Medulla oblongata (tissue), 1 donor: ENCODE measurements at regions not wholly inside any gene's neighbourhood (a gene's known extent, or its start where the extent isn't known, plus 50 kb on each side); places are given as distances from the start of the nearest gene placed in this dataset.

Experiments used
- DNase-seq: peaks from one replicate; pipeline ENCODE4 v3.0.0-alpha.2; 2015; ENCODE audit errors: extremely low spot score

DNA sequence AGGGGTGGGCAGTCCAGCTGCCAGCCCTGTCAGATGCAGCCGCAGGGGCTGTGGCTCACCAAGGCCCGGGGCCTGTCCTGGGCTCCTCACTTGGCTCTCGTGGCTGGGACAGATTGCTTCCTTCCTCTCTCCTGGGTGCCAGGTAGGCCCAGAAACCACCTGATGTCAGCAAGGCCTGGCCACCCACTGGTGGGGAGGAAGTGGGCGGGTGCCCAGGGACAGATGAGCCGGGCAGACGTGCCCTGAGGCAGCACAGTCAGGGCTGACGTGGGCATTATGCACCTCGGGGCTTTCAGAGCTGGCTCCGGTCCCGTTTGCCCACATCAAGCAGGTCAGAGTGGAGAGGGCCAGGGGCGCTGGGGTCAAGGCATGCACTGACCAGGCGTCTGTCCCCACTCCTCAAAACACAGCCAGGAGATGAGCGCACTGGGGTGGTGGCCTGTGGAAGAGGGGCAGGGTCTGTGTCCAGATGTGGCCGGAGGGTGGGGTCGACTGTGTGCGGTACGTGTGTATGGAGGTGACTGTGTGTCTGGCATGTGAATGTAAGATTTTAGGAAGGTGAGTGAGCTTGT lies 133.2 kb upstream of the PTPN1 start:
- DNase-seq: no peak

DNA sequence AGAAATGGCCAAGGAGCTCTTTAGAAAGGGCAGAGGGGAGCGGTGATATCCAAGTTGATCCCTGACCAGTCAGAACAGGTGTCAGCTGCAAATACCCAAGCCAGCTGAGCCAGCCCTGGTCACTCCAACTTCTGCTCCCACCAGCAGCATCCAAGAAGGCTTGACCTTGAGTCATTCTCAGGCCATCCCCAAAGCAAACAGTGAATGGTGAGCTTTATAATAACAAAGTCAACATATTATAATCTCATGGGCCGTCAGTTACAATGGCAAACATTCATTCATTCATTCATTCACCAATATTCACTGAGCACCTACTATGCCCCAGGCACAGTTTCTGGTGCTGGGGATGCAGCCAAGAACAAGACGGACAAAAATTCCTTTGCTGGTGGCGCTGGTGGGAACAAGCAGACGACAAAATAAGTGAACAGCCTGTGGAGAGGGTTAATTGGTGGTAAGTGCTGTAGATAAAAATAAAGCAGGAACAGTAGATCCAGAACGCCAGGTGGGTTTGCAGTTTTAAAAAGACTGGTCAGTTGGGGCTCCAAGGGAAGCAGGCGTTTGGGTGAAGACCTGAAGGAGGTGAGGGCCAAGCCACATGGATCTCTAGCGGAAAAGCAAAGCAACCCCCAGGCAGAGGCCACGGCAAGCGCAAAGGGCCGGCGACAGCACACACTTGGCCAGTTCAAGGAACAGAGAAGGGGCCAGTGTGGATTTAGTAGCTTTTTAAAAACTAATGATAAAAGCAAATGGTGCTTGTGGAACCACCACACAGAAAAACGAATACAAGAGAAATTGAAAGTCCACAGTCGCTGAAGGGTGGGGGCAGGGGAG lies 131.8 kb upstream of the PTPN1 start:
- no peak for DNase-seq

DNA sequence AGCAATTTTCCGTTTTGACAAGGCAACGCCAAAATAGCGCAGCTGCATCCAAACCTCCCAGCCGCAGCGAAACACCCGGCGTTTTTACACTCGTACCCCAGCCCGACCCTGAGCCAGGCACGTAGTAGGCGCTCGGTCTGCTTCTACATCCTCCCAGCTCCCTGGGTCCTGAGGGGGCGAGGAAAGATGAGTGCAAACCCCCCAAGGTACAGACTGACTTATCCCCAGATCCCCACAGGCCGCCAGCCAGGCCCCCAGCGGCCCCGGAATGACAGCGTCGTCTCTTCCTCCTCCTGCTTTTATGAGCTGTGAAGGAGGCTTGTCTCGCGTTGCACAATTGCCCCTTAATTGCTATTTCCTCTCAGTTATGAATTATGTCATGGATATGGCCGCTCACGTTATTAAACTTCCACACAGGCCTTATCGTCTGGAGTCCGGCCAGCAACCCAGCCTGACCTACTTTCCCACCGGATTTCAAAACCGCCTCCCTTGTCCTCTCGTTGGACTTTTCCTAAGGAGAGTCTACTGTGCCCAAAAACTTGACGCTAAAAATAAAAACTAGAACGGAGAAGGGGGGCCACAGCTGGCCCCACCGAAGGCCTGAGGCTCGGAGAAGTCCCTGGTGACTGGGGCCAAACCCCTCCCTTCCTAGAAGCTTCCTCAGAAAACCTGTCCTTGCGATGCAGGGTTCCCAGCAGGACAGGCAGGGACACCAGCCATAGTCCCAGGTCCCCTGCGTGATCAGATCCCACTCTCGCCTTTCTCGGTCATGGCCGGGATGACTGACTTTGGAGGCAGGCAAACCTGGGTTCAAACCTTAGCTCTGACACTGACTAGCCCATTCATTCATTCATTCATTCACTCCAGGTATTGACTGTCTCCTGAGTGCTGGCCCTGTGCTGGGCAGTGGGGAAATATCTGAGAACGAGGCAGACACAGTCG lies 130.9 kb upstream of the PTPN1 start:
- DNase-seq: no peak

- DNase-seq: no peak
Measured at GRCh38 chr20:50379991-50380696, 130.0 kb upstream of the PTPN1 start.

DNA sequence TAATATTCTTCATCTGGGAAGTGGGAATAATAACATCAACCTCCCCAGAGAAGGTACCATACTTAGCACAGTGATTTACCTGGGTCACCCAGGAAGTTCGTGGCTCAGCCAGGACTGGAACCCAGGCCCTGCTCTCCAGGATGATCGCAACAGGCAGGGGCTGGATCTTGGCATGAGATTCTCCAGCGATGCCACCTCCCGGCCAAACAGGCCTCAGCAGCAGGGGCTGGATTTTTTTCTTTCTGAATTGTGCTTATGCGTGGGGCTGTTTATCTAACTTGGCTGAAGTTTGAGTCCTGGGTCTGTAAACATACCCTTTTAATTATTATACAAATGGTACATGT lies 129.5 kb upstream of the PTPN1 start:
- no peak for DNase-seq

GRCh38 chr20:50381075-50381732 lies 129.0 kb upstream of the PTPN1 start:
- DNase-seq: no peak

GRCh38 chr20:50381771-50382593 lies 128.2 kb upstream of the PTPN1 start:
- DNase-seq: peak; percentile 60

DNA sequence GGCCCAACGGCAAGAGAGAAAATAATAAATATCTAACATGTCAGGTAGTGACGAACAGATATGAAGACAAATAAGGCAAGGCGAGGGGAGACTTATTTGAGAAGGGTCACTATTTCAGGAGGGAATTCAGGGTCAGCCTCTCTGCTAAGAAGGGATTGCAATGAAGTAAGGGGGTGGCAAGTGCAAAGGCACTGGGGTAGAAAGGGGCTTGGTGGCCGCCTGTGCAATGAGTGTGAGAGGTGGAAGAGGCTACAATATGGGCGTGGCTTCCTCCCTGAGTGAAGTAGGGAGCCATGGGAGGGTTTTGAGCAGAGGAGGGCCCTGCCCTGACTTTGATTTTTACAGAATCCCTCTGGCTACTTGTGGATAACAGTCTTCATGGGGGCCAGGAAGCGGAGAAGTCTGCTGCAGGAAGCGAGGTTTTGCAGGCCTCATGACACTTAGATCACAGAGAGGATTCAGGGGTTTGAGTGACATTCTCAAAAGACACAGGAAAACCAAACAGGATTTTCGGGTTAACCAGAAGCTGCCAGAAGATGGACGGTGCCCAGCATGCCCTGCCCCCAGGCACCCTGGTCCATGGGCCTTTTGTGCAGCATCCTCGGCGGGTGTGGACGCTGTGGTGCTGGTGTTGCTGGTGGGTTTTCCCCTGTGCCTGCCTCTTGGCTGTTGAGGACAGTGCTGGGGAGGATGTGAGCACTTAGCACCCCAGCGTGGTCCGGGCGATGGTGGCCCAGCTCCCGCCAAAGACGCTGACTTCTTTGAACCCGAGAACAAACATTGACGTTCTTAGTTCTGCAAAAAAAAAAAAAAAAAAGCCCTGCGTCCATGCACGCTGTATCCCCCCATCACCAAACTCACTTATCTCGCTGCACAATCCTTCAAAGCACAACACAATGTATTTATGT lies 124.2 kb upstream of the PTPN1 start:
- DNase-seq: no peak

DNA sequence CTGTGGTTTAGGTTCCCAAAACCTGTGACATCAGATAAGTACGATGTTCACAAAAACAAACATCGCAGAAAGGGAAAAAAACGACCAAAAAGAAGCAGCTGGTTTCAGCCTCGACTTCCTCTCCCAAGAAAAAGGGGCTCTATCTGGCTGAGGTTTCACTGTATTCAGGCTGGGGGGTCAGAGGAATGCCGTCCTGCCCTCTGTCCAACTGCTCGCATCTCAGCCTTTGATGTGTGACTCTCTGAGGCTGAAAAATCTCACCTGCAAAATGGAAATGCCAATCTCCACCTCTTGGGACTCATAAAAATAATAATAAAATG lies 123.6 kb upstream of the PTPN1 start:
- DNase-seq: no peak

DNA sequence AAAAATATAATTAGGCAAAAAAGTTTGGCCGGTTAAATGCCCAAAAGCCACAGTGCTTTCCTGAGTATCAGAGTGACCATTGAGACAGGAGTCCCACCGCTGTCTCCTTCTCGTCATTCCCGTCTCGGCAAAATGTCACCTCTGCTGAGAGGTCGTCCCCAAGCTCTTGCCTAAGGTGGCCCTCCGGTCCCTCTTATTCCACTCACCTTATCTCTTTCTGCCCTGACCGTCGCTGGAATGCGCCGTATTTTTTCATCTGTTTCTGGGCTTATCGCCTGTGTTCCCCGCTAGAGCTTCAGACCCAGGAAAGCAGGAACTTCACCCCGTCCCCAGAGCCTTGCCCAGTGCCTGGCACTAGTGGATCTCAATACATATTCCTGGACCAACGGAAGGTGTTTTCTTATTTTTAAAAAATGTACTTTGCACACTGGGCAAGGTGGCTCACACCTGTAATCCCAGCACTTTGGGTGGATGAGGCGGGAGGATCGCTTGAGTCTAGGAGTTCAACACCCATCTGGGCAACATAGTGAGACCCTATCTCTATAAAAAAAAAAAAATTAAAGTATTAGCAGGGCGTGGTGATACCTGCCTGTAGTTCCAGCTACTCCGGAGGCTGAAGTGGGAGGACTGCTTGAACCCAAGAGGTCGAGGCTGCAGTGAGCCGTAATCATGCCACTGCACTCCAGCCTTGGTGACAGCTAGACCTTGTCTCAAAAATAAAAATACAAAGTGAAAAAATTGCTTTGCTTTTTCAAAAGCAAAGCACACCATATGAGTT lies 122.8 kb upstream of the PTPN1 start:
- DNase-seq: no peak

DNA sequence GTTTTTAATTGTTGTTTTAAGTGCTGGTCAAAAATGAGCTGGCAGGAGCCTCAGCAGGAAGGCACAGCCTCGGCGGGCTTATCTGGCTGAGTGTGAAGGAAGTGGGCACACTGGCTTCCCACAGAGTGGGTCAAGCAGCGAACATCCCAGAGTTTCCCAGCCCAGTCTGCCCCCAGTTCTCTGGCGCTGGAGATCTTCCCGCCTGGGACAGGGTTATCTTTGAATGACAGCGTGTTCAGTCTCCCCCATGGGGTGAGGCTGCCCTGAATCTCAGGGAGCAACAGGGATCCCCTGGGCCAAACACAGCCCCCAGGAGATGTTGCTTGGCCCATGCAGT lies 122.2 kb upstream of the PTPN1 start:
- no peak for DNase-seq

DNA sequence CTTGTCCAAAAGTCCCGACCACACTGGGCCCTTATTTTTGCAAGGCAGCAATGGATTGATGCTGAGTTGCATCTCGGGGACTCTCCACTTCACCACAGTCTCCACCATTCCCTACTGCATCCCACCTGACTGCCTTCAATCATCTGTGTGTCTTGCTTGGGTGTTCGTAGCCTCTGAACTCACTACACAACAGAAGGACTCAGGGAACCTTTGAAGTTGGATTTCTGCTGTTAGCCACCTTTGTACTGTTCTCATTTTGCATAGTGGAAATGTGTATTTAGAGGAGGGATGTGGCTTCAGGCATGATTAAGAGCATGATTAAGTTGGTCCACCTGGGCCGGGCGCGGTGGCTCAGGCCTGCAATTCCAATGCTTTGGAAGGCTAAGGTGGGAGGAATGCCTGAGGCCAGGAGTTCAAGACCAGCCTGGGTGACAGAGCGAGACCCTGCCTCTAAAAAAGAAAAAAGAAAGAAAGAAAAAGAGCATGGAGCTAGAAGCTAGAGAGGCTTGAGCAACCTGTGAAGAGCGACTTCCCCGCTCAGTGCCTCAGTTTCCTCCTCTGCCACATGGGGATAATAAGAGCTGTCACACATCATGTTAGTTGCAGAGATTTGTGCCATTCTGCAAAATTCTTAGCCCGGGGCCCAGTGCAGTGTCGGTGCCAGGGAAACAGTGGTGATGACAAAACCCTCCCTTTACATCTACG lies 121.3 kb upstream of the PTPN1 start:
- DNase-seq: no peak

DNA sequence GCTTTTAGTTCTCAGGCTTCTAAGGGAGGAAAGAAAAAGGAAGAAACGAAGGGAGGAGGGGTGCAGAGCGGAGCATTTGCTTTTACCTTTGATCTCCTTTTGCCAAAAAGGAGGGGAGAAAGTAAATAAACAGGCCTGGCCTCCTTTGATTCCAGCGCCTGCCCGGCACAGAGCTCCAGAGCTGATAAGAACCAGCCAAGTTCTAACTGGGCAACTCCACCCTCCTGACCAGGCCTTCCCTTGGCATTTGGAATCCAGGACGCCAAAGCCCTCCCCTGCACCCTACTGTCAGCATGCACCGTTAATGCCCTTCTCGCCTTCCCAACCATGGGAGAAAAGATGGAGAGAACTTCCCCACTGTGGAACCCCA lies 120.8 kb upstream of the PTPN1 start:
- DNase-seq: no peak

DNA sequence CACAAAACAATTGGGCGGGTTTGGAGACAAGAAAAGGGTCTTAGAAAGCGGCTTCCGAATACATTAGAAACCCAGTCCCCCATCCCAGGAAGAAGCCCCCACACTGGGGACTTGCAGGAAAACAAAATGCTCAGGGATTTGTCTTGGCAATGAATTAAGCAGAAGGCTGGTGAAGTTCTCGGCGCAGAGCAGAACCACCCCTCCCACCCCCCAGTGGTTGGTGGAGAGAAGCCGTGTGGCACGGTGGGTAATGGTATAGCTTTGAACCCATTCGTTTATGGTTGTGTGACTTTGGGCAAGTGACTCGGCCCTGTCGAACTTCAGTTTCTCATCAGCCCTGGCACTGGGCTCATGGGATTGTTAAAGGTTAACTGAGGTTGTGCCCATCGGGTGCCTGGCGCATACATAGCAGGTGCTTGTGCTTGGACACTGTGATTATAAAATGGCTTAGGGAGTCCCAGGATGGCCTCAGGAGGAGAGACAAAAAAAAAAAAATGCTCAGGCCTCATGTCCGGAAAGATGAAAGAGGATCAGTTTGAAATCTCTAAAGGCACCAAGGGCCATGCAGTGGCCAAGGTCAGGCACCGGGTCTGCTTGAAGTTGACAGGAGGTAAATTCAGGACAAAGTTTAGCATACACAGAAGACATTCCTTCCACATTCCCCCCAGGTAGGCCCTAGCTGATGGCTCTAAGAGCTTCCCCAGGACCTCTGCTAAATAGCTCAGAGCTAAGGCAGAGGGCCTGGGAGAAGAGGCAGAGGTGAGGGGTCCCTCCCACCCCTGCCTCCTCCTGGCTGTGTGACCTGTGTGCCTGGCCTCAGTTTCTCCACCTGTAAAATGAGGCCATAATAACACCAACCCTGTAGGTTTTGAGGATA lies 120.1 kb upstream of the PTPN1 start:
- DNase-seq: no peak

GRCh38 chr20:50390685-50391443 lies 119.3 kb upstream of the PTPN1 start:
- no peak for DNase-seq

- DNase-seq: no peak
Measured at GRCh38 chr20:50391444-50392137, 118.6 kb upstream of the PTPN1 start.
